Upper lobe of left lung (tissue), 6 donors: ENCODE measurements at regions not wholly inside any gene's neighbourhood (a gene's known extent, or its start where the extent isn't known, plus 50 kb on each side); places are given as distances from the start of the nearest gene placed in this dataset.
"Not testable (repeated sequence)": the region's sequence is repeated elsewhere in the genome, so short reads cannot be mapped to it uniquely, and the experiment has no call there.

ENCODE experiments used
- ATAC-seq, 2 donors: fragments of 200-7000 bp; cut with Tn5 transposase; one replicate each; pipeline ENCODE4 v1.9.1; 2022; ENCODE audit warnings: mild to moderate bottlenecking in 2 of 2, moderate library complexity in 2 of 2; ENCODE audit not compliant: low FRiP score in 2 of 2
- DNase-seq, 2 donors: peaks; one replicate each; pipeline ENCODE4 v3.0.0-alpha.2; 2019 to 2020
- H3K27ac ChIP-seq, 4 donors: fragments of 200-600 bp; sonication (generic); one replicate each; pipeline ENCODE4 v1.5.1; 2016 to 2019
- H3K27me3 ChIP-seq, 4 donors: fragments of 200-600 bp; sonication (generic); one replicate each; pipeline ENCODE4 v1.5.1; 2017 to 2019
- H3K36me3 ChIP-seq, 4 donors: fragments of 200-600 bp; sonication (generic); one replicate each; pipeline ENCODE4 v1.5.1; 2016 to 2019
- H3K4me1 ChIP-seq, 4 donors: fragments of 200-600 bp; sonication (generic); one replicate each; pipeline ENCODE4 v1.5.1; 2018 to 2019
- H3K4me3 ChIP-seq, 4 donors: fragments of 200-600 bp; sonication (generic); one replicate each; pipeline ENCODE4 v1.5.1; 2017 to 2019; ENCODE audit warnings: mild to moderate bottlenecking in 2 of 4, moderate library complexity in 1 of 4
- H3K9me3 ChIP-seq, 4 donors: fragments of 200-600 bp; sonication (generic); one replicate each; pipeline ENCODE4 v1.5.1; 2018 to 2019
- EP300 ChIP-seq, 4 donors: sonication (generic); formaldehyde crosslinking; IDR thresholded peaks; one replicate each; pipeline ENCODE4 v1.5.1; 2017; ENCODE audit warnings: antibody characterized with exemption in 4 of 4, control low read depth in 2 of 4
- POLR2A ChIP-seq, 4 donors: fragments of 450-650 bp; IDR thresholded peaks; one replicate each; pipeline ENCODE4 v1.5.1; 2016 to 2017; ENCODE audit warnings: antibody characterized with exemption in 4 of 4, mild to moderate bottlenecking in 2 of 4
- POLR2AphosphoS5 ChIP-seq, 2 donors: sonication (generic); formaldehyde crosslinking; IDR thresholded peaks; one replicate each; pipeline ENCODE4 v1.5.1; 2017; ENCODE audit warnings: antibody characterized with exemption in 2 of 2
- WGBS, 2 donors: methylation state at CpG; one replicate each; pipeline ENCODE4 v1.1.5; 2017 to 2018; 5-methylcytosine and 5-hydroxymethylcytosine counted together
- TF ChIP-seq, protein P1 (sequence below), 6 experiments: fragments of 450-650 bp in 4 of 6; fragments of 200-600 bp in 2 of 6; sonication (generic) in 2 of 6; IDR thresholded peaks; one replicate each; pipeline ENCODE4 v1.5.1; 2016 to 2019; ENCODE audit warnings: antibody characterized with exemption in 6 of 6
- donor health status: DM: no; HTN: no; CAD: no; lungs with moderate emphysema.
- donor health status: DM: no; HTN: yes; CAD: no; lungs with severe emphysema.

DNA sequence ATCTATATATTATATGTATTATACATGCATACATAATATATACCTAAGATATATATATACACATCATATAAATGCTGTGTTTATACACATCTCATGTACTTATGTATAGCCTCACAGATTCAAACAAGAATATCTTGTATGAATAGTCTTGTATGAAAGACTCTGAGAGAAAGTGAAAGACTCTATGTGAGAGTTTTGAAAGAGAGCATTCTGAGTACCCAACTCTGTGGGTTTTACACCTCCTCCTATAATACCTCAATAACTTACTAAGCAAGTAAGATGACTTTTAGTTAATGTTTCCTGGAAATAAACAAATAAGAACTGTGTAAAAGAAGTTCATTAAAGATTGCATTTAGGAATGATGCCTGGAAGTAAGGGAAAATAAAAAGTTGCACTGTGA, 108.1 kb upstream of the GMNC start:
- TF ChIP-seq POLR2AphosphoS5 (IDR thresholded peaks at IDR 0.05) (no peak), EP300 (IDR thresholded peaks at IDR 0.05) (no peak), POLR2A (IDR thresholded peaks at IDR 0.05) (no peak)
- TF ChIP-seq, protein P1, sequence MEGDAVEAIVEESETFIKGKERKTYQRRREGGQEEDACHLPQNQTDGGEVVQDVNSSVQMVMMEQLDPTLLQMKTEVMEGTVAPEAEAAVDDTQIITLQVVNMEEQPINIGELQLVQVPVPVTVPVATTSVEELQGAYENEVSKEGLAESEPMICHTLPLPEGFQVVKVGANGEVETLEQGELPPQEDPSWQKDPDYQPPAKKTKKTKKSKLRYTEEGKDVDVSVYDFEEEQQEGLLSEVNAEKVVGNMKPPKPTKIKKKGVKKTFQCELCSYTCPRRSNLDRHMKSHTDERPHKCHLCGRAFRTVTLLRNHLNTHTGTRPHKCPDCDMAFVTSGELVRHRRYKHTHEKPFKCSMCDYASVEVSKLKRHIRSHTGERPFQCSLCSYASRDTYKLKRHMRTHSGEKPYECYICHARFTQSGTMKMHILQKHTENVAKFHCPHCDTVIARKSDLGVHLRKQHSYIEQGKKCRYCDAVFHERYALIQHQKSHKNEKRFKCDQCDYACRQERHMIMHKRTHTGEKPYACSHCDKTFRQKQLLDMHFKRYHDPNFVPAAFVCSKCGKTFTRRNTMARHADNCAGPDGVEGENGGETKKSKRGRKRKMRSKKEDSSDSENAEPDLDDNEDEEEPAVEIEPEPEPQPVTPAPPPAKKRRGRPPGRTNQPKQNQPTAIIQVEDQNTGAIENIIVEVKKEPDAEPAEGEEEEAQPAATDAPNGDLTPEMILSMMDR (IDR thresholded peaks at IDR 0.05) = no peak
- H3K27me3 ChIP-seq = no peaks in the 10 kb centered on the region
- ATAC-seq (no peak), DNase-seq (no peak)
- H3K4me1 ChIP-seq = no peaks in the 10 kb centered on the region
- no peaks in the 10 kb centered on the region for H3K9me3 ChIP-seq
- H3K4me3 ChIP-seq = no peak overlapping the region
- no peaks in the 10 kb centered on the region for H3K36me3 ChIP-seq
- no peak overlapping the region for H3K27ac ChIP-seq

GRCh38 chr3:190968616-190969015, 106.1 kb upstream of the GMNC start:
- no peaks in the 10 kb centered on the region for H3K36me3 ChIP-seq
- no peaks in the 10 kb centered on the region for H3K9me3 ChIP-seq
- no peaks in the 10 kb centered on the region for H3K4me1 ChIP-seq
- 33 to 57% methylated on average over 2 of the region's 2 CpGs for WGBS, 2 donors
- DNase-seq (no peak), ATAC-seq (no peak)
- no peaks in the 10 kb centered on the region for H3K27me3 ChIP-seq
- TF ChIP-seq, protein P1 (IDR thresholded peaks at IDR 0.05) = no peak
- no peak for TF ChIP-seq POLR2A (IDR thresholded peaks at IDR 0.05)
- TF ChIP-seq EP300 (IDR thresholded peaks at IDR 0.05) = no peak
- no peak for TF ChIP-seq POLR2AphosphoS5 (IDR thresholded peaks at IDR 0.05)
- H3K27ac ChIP-seq = no peak overlapping the region
- H3K4me3 ChIP-seq = no peak overlapping the region

GRCh38 chr3:190964931-190965330, 102.4 kb upstream of the GMNC start:
- H3K4me3 ChIP-seq = peak overlapping the region in 1 of 4 donors; percentile 19
- not testable (repeated sequence) for H3K27ac ChIP-seq, H3K9me3 ChIP-seq, ATAC-seq, H3K27me3 ChIP-seq, H3K4me1 ChIP-seq, H3K36me3 ChIP-seq
- DNase-seq = peak in 1 of 2 donors; percentile 34
- 81 to 87% methylated on average over 9 to 19 of the region's 20 CpGs for WGBS, 2 donors

- DNase-seq (no peak), ATAC-seq (no peak)
- WGBS, 2 donors = 73 to 75% methylated on average over 1 of the region's 1 CpG
- Histone ChIP-seq H3K36me3 (no peaks in the 10 kb centered on the region), H3K9me3 (no peaks in the 10 kb centered on the region), H3K27me3 (no peaks in the 10 kb centered on the region), H3K4me3 (no peak overlapping the region), H3K4me1 (no peaks in the 10 kb centered on the region), H3K27ac (no peak overlapping the region)
- TF ChIP-seq POLR2AphosphoS5 (IDR thresholded peaks at IDR 0.05) (no peak), POLR2A (IDR thresholded peaks at IDR 0.05) (no peak), EP300 (IDR thresholded peaks at IDR 0.05) (no peak)
- TF ChIP-seq, protein P1 (IDR thresholded peaks at IDR 0.05) = no peak
These were observed 96.6 kb upstream of the GMNC start for GRCh38 chr3:190959077-190959476.

DNA sequence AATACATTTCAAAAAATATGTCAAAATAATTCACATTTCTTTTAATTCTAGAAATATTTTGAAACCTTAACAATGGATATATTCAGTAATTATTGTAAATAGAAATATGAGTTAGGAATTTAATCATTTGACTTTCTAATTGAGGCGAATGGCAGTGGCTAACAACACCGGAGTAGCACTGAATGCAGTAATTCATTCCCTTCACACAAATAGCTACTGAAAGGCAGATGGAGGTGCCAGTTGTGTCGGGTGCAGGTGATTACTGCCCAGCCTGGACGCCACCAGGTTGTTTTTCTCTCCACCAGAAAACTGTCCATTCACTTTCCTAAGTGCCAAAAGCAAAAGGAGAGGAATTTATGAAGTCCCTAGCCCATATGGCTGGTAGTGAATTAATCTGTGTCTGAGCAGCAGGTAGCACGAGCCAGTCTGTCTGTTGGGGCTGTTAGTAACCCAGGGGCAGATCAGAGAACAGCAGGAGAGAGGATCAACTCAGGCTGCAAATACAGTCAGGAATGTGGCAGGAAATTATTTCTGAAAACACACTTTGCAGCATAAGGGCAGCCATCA, 79.3 kb upstream of the GMNC start:
- Histone ChIP-seq H3K27ac (no peak overlapping the region), H3K4me1 (no peaks in the 10 kb centered on the region), H3K4me3 (no peak overlapping the region), H3K36me3 (no peaks in the 10 kb centered on the region), H3K27me3 (no peaks in the 10 kb centered on the region), H3K9me3 (no peaks in the 10 kb centered on the region)
- no peak for ATAC-seq
- 58 to 63% methylated on average over 5 of the region's 5 CpGs for WGBS, 2 donors
- no peak for DNase-seq
- TF ChIP-seq POLR2A (IDR thresholded peaks at IDR 0.05) (no peak), EP300 (IDR thresholded peaks at IDR 0.05) (no peak), POLR2AphosphoS5 (IDR thresholded peaks at IDR 0.05) (no peak)
- TF ChIP-seq, protein P1 (IDR thresholded peaks at IDR 0.05) = no peak

GRCh38 chr3:190934616-190935015, 72.1 kb upstream of the GMNC start:
- not testable (repeated sequence) for H3K27ac ChIP-seq, H3K9me3 ChIP-seq, H3K4me1 ChIP-seq, ATAC-seq, H3K4me3 ChIP-seq, H3K36me3 ChIP-seq, H3K27me3 ChIP-seq
- 64 to 93% methylated on average over 5 to 9 of the region's 9 CpGs for WGBS, 2 donors
- DNase-seq = peak; percentile 13 to 25
